ENCODE measurements at regions not wholly inside any gene's neighbourhood (a gene's known extent, or its start where the extent isn't known, plus 50 kb on each side); places are given as distances from the start of the nearest gene placed in this dataset.

- H3K79me2 ChIP-seq (ENCODE audit: control insufficient read depth, insufficient read depth, low read length), result no peaks in the 10 kb centered on the region
- no peaks in the 10 kb centered on the region for H3K4me1 ChIP-seq (replicated peaks in 1 of 2; ENCODE audit: control insufficient read depth in 2 of 2, insufficient read depth in 2 of 2, low read length in 2 of 2)
- intact Hi-C loops (cut with micrococcal nuclease), result no loop called here
- no peak overlapping the region for H3K27ac ChIP-seq (ENCODE audit: extremely low read depth, low read depth, low read length)
- in situ Hi-C loops (cut with MboI), result no loop called here
- no peak overlapping the region for H2AFZ ChIP-seq (ENCODE audit: low read depth, low read length)
- H3K4me2 ChIP-seq (ENCODE audit: insufficient read depth, low read length), result no peak overlapping the region
- H3K27me3 ChIP-seq (ENCODE audit: control insufficient read depth in 2 of 2, insufficient read depth in 2 of 2, low read length in 2 of 2), result no peaks in the 10 kb centered on the region
- no peaks in the 10 kb centered on the region for H4K20me1 ChIP-seq (replicated peaks; ENCODE audit: control insufficient read depth, insufficient read depth, low read length)
- FAIRE-seq (no peak), ATAC-seq (no peak), DNase-seq (ENCODE audit: extremely low read depth in 1 of 4, low spot score in 3 of 4) (no peak)
- H3K9ac ChIP-seq (ENCODE audit: insufficient read depth in 1 of 2, low read depth in 2 of 2, low read length in 2 of 2), result no peak overlapping the region
- 3% methylated on average over 2 of the region's 2 CpGs for WGBS (ENCODE audit: insufficient coverage, low coverage, missing lambda C conversion rate)
- H3K36me3 ChIP-seq (ENCODE audit: control insufficient read depth, insufficient read depth, low read length), result no peaks in the 10 kb centered on the region
- CTCF ChIA-PET (ENCODE audit: low intra/inter-chr PET ratio), result no interaction called here
- no peaks in the 10 kb centered on the region; the same call in 1 of the 2 replicates for H3K9me3 ChIP-seq (replicated peaks; ENCODE audit: control insufficient read depth, insufficient read depth, low read depth, low read length)
- no peak for TF ChIP-seq HMG20A (CRISPR knock-in tag; conservative IDR thresholded peaks at IDR 0.05)
- TF ChIP-seq ZNF316 (IDR thresholded peaks at IDR 0.05), result peak; percentile 32; the same call in 1 of the 2 replicates
- peak; percentile 25; the same call in 1 of the 2 replicates for TF ChIP-seq C11orf30 (IDR thresholded peaks at IDR 0.05; ENCODE audit: low read depth)
- 0 out of 2 replicates have a peak, but pooled peaks have one; percentile 16 for TF ChIP-seq MAFG (tag; conservative IDR thresholded peaks at IDR 0.05)
- no TSS peak for BruUV-seq (replicated peaks)
- H3K9me1 ChIP-seq (ENCODE audit: control insufficient read depth, insufficient read depth, low read length), result no peaks in the 10 kb centered on the region
- POLR2A ChIA-PET, result no interaction called here
- H3K4me3 ChIP-seq, result no peak overlapping the region
Measured at GRCh38 chr2:139669675-139670074, 889.5 kb upstream of the NXPH2 start.

- no TSS peak for BruUV-seq (replicated peaks)
- intact Hi-C loops (cut with micrococcal nuclease) (no loop called here), in situ Hi-C loops (cut with MboI) (no loop called here)
- no peaks in the 10 kb centered on the region for H3K9me3 ChIP-seq (replicated peaks; ENCODE audit: control insufficient read depth, insufficient read depth, low read depth, low read length)
- DNase-seq (ENCODE audit: extremely low read depth in 1 of 4, low spot score in 3 of 4), result no peak
- no peaks in the 10 kb centered on the region for H3K27me3 ChIP-seq (ENCODE audit: control insufficient read depth in 2 of 2, insufficient read depth in 2 of 2, low read length in 2 of 2)
- no peak overlapping the region for H3K4me3 ChIP-seq
- no peaks in the 10 kb centered on the region for H3K36me3 ChIP-seq (ENCODE audit: control insufficient read depth, insufficient read depth, low read length)
- no peak overlapping the region for H3K27ac ChIP-seq (ENCODE audit: extremely low read depth, low read depth, low read length)
- no peak for FAIRE-seq
- POLR2A ChIA-PET, result no interaction called here
- H3K79me2 ChIP-seq (ENCODE audit: control insufficient read depth, insufficient read depth, low read length), result no peaks in the 10 kb centered on the region
- no peaks in the 10 kb centered on the region for H3K9me1 ChIP-seq (ENCODE audit: control insufficient read depth, insufficient read depth, low read length)
- H3K4me2 ChIP-seq (ENCODE audit: insufficient read depth, low read length), result no peak overlapping the region
- ATAC-seq, result no peak
- no peaks in the 10 kb centered on the region for H4K20me1 ChIP-seq (replicated peaks; ENCODE audit: control insufficient read depth, insufficient read depth, low read length)
- TF ChIP-seq ZNF197 (CRISPR knock-in tag; IDR thresholded peaks at IDR 0.05; ENCODE audit: low read depth), result no peak
- TF ChIP-seq KDM1A (IDR thresholded peaks at IDR 0.05), result no peak
- no peak for TF ChIP-seq NCOA4 (IDR thresholded peaks at IDR 0.05; ENCODE audit: partially characterized antibody)
- TF ChIP-seq HDAC6 (IDR thresholded peaks at IDR 0.05; ENCODE audit: low read depth, low read length), result no peak
- no peak for TF ChIP-seq TAF9B (IDR thresholded peaks at IDR 0.05; ENCODE audit: partially characterized antibody)
- TF ChIP-seq CEBPG (CRISPR knock-in tag; IDR thresholded peaks at IDR 0.05), result no peak
- 0 out of 4 replicates have a peak, but pooled peaks of 1 of the 2 experiments have one; percentile 13 for TF ChIP-seq CEBPG (tag; conservative IDR thresholded peaks at IDR 0.05 in 1 of 2, IDR thresholded peaks at IDR 0.05 in 1 of 2)
- no peak for TF ChIP-seq JUNB (CRISPR knock-in tag; conservative IDR thresholded peaks at IDR 0.05)
- H2AFZ ChIP-seq (ENCODE audit: low read depth, low read length), result no peak overlapping the region
- CTCF ChIA-PET (ENCODE audit: low intra/inter-chr PET ratio), result no interaction called here
- no peak overlapping the region for H3K9ac ChIP-seq (ENCODE audit: insufficient read depth in 1 of 2, low read depth in 2 of 2, low read length in 2 of 2)
- no peaks in the 10 kb centered on the region for H3K4me1 ChIP-seq (replicated peaks in 1 of 2; ENCODE audit: control insufficient read depth in 2 of 2, insufficient read depth in 2 of 2, low read length in 2 of 2)
Measured at GRCh38 chr2:139652385-139652784, 872.2 kb upstream of the NXPH2 start.
